HG03575 (cell line): ENCODE measurements at regions not wholly inside any gene's neighbourhood (a gene's known extent, or its start where the extent isn't known, plus 50 kb on each side); places are given as distances from the start of the nearest gene placed in this dataset.
"Not testable (repeated sequence)": the region's sequence is repeated elsewhere in the genome, so short reads cannot be mapped to it uniquely, and the experiment has no call there.

ENCODE experiments used
- ATAC-seq: cut with Tn5 transposase; IDR thresholded peaks from one replicate; pipeline ENCODE4 v1.9.1; 2021; ENCODE audit not compliant: unreplicated experiment, insufficient number of reproducible peaks, low FRiP score; ENCODE audit errors: extremely low read depth

DNA sequence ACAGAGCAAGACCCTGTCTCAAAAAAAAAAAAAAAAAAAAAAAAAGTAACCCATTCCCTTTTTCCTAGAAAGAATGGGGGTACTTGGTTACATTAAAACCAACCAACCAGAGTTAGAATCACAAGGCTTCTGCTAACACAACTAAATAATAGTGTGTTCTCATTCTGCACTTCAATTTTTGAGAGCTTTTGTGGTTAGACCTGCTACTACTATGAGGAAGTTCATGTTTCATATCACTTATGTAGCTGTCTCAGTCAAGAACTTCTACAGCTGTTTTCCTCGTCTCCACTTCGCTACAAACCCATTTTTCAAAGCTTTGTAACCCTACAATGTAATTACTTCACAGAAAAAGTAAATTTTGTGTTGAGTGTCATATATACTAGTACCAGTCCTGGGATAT is 58.3 kb downstream of the PDHA2 start:
- ATAC-seq, result peak; percentile 51

DNA sequence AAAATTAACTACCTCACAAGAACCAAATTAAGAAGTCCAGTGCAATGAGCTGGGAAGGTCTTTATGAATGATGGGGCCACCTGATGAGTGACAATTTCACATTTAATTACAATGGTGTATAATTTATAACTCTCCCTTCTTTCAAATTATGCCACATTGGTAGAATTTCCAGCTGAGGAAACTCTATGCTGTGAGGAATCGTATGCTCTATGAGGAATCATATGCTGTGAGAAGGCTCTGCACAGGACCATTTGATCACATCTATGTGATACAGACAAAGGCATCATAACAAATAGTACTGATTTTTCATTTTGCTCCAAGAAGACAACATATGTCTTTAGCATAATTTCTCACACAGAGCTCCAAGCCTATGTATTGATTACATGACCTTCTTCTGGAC is 69.3 kb downstream of the PDHA2 start:
- no peak for ATAC-seq

DNA sequence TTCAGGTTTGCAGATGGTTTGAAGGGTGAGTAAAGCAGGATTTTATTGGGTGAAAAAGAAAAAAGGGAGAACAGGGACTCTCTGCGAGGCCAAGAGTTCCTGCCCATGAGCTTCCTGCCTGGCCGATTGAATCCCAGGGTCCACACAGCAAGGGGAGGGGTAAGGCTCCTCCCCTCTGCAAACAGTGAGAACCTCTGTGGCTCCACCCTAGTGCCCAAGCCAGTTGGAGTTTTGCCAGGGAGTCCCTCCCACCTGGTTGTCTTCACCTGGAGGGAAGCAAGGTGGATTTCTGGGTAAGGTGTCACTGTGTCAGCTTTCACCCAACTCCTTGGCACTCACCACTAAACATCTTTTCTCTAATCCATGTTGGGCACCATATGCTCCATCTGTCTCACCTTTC is 70.9 kb downstream of the PDHA2 start:
- no peak for ATAC-seq

DNA sequence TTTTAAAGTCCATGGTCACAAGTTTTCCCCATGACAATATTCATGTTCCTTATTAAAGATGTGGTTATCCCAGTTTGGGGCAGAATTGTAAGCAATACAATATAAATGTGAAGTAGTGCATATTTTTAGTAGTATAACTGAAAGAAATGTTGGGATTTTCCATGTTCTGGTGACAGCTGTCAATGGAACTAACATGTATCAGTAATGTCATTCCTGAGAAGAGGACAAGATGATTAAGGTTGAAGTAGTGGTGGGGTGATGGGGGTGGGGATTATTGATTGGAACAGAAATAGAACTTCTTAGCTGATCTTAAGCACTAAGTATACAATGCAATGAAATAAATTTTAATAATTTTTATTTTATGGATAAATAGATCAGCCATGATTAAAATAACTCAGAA is 81.6 kb downstream of the PDHA2 start:
- no peak for ATAC-seq

DNA sequence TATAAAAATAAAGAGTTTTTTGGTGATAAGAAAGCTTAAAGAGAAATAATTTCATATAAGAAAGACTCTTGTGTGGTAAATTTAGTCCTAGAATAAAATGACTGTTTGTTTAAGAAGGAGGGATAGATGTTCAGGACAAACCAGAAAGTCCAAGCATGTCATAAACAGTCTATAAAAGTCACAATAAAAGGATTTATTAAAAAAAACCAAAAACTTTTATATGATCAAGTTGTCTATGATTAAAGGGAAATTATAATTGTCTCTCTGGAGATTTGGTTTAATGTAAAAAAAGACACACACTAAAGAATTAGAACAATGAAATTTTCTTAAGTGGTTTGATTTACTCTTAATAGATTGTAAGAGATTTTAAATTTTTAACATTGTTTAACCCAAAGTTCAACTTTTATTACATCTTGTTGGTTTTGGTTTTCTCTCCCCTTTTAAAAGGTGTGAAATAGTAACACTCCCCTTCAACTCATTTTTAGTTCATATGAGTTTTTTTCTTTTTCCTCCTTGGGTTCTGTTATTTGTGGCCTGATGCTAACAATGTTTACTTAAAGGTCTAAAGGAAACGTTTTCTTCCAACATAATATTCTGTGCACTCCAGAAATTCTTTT is 89.7 kb downstream of the PDHA2 start:
- ATAC-seq, result no peak

DNA sequence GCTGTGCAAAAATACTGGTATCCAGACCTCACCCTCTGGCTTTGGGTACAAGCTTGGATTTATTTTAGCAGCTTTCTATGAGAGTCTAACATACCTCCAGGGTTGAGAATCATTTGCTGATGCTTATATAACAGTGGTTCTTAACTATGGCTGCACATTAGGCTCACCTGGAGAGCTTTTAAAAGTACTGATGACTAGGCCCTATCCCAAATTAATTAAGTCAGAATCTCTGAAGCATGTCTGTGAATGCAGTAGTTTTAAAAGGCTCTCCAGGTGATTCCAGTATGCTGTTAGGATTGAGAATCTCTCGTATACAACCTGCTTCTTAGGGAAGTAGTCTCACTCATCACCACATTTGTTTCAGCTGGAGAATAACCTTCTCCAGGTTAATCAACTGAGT is 99.2 kb downstream of the PDHA2 start:
- no peak for ATAC-seq

DNA sequence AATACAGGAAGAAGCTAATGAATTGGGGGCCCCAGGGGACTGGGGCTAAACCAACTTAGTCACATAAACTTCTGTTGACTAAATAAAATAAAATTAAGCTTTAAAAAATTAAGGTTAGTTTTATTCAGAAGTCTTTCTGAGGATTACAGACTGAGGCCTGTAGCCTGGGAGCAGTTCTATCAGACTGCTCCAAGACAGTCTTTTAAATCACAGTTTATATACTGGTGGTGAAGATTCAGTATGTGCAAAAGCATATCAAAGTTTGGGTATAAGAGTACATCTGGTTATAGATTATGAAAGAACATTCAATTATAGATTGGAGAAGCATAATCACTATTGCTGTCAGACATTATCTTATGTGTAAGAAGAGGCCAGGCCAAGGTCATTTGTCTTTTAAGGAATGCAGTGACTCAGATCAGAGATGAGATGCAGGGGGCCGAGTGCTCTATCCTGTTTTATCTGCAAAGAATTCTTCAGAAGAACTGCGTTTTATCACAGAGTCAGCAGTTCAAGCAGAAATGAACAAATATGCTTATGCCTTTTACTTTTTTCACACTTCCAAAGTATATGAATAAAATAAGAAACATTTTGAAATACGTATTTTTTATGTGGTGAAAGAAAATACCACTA is 109.4 kb downstream of the PDHA2 start:
- no peak for ATAC-seq

DNA sequence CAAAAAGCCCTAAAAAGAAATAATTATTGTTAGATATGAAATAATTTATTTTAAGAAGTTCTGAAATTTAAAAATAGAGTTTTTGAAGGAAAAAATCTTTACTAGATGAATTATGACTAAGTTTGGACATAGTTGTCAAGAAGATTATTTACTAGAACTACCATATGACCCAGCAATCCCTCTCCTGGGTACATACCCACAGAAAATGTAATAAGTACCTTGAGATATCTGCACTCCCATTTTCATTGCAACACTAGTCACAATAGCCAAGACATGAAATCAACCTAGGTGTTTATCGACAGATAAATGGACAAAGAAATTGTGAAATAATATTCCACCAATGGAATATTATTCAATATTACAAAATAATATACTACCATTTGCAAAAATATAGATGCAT is 109.9 kb downstream of the PDHA2 start:
- no peak for ATAC-seq

DNA sequence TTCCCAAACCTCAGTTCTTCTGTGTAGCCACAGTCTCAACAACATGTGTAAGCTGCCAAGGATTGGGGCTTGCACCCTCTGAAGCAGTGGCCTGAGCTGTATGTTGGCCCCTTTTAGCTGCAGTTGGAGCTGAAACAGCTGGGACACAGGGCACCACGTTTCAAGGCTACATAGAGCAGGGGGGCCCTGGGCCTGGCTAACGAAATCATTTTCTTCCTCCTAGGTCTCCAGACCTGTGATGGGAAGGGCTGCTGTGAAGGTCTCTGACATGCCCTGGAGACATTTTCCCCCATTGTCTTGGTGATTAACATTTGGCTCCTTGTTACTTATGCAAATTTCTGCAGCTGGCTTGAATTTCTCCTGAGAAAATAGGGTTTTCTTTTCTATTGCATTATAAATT is 112.6 kb downstream of the PDHA2 start:
- ATAC-seq, result not testable (repeated sequence)

DNA sequence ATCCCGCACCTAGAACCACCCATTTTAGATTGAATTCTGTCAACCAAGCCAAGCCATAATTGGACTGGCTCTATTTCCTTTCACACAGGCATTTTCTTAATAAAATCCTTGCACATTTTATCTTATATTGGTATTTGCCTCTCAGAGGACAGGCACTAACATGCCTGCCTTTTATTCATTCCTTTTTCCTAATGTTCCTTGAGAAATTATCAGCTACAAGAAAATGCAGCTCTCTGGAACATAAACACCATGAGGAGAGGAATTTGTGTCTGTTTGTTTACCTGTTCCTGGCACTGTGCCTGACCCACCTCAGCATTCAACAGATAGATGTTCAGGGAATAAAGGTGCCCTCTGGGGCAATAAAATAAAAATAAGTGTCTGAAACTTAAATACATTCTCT is 116.2 kb downstream of the PDHA2 start:
- no peak for ATAC-seq

DNA sequence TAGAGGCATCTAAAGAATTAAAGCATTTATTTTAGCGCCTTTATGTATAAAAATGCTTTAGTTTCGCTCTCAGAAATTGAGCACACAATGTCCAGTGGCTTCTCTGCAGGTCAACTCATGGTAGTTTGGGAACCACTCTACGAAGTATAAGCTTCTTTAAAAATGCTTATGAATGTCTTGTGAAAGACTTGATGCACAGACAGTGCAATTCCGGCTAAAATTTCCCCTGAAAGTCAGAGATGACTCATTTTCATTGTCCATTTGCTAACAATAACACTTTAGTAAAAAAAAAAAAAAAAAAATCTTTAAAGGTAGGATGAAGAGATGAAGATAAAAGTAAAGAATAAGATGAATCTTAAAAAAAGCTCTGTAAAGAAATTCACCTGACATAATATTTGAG is 117.2 kb downstream of the PDHA2 start:
- no peak for ATAC-seq

DNA sequence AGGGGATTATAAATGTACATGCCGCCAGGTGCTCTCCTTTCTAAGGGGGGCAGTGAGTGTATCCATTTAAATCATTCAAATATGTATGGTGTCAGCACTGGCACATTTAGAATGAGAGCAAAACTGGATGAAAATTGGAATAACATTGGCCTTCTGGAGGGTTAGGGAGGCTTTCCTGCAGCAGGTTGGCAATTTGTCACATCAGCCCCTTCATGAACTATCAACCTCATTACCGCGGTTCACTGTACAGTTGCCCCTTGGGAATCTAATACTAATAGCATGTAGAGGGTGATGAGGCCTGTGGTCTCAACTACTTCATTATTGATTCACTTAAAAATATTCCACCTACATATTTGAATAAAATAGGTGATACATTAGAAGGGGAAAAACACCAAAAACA is 117.9 kb downstream of the PDHA2 start:
- ATAC-seq, result no peak

DNA sequence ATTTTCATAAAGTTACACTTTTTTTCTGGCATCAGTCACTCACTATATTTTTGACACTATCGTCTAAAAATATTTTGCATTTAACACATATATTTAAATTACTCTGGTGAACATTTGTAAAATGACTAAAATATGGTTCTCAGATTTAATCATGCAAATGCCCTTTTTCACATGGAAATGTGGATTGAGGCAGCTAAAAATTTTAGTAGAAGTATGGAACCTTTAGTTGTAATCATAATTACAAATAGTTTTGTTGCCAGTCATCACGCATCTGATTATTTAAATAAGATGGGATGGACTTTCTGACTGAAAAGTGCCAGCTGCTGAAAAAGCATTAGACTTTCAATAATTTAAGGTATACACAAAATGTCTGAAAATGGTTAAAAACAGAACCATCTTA is 119.3 kb downstream of the PDHA2 start:
- ATAC-seq, result no peak

DNA sequence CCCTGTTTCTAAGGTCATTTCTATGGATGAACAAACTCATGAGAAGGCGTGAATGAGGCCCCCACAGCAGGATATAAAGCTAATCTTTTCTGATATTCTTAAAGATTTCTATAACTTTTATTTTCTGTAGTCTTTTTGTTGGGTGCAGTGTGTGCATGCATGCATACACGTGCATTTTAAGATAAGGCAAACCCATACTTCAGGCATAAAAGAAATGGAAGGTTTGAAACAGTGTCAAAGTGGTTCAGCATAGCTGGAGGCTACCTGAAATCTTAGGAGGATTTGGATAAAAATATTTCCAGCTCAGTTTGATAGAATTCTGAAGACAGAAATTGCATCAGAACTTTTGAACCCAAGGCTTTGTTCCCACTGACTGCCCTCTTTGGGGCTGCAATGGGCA is 119.7 kb downstream of the PDHA2 start:
- no peak for ATAC-seq

DNA sequence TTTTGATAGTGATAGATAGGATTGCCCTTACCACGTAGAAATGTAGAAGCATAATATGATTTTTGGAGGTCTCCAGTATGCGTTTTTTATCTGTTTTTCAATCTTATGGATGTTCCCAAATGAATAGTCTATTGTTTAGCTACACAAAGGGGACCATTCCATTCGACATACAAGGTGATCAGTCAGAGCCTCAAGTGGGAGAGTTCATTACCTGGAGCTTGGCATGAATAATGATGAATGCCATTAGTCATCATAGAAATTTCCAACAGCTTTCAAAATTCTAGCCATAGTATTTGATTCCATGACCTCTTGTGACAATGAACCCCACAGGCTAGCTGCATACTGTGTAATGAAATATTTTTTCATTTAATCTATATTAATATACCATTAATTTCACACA is 123.6 kb downstream of the PDHA2 start:
- no peak for ATAC-seq

DNA sequence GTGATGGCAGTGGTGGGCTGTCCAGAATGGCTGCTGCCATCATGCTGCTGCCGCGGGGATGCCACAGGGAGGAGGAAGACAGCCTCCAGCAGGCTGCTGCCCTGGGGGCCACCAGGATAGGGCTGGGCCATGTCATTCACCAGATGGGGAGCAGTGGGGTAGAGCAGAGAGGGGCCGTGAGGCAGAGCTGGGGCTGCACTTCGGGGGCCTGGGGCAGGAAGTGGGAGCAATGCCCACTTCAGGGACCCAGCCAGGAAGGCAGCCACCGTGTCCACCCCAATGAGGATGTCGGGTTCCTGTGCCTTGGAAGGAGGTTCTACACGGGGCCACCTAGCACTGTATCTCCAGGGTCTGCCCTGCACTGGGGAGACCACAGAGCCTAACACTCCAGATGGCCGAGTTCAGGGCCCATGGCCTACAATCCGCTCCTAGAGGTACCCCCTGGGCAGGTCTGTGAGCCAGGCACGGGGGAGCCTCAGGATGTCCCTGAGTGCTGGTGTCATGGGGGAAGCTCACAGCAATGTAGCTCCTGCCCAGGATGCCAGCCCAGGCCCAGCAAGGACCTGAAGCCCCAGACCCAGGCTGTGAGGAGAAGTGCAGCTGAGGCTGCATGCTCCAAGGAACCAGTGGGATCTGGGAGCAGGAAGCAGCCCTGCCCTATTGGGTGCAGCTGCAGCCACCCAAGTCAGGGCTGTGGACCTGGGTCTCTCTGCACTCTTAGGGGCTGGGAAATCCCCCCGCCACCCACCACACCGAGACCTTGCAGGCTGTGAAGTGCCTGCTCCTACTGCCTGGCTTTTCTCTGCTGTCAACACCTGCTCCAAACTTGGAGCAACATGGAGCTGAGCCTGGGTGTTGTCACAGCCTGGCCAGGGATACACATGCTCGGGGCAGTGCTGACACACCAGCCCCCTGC is 140.3 kb downstream of the PDHA2 start:
- ATAC-seq, result no peak

DNA sequence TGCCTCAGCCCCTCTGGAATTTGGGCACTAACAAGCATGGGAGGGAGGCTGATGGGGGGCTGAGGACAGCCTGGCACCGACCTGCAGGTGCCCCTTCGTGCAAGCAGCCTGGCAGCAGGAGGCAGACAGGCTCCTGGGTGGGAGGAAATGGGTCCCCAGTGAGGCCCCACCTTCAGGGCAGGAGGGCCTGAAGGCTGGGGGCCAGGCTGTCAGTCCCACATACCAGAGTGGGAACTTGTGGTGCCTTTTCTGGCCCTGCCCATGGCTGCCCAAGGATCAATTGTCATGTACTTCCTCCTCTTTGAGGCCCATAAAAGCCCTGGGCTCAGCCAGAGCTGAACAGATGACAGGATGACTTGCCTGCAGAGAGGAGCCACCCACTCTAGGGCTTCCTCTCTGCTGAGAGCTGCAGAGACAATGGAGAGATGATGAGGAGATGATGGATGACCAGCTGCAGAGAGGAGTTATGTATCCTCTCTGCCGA is 141.0 kb downstream of the PDHA2 start:
- ATAC-seq, result no peak

DNA sequence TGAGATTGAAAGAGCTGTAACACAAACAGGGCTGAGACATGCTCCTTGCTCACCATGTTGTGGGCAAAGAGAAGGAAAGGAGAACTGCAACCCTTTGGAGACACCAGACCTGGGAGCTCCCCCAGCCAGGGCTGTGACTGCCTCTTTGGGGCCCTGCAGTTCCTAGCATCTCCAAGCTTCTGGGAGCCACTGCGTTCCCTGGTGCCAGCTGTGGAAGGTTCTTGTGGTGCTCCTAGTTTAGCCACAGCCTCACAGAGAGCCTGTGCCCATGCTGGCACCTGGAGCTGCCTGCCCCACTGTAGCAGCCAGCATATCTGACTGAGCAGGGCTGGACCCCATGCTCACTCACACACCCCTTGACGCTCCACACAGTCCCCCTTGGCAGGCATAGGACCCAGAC is 141.7 kb downstream of the PDHA2 start:
- no peak for ATAC-seq

DNA sequence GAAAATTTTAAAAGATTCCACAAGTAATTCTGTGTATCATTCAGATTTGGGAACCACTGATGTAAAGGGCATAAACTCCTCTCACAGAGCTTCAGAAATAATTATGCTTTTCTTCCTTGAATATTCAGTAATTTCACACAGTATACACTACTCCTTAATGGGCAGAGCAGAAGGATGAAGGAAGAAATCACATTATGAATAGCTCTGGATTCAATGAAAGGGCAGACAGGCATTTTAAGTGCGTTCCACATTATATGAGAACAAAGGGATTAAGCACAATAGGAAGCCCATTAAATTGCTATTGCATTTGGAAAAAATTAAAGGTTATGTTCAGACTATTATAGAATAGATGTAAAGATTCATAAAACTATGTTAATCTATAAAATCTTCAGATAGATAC is 142.6 kb downstream of the PDHA2 start:
- ATAC-seq, result no peak

DNA sequence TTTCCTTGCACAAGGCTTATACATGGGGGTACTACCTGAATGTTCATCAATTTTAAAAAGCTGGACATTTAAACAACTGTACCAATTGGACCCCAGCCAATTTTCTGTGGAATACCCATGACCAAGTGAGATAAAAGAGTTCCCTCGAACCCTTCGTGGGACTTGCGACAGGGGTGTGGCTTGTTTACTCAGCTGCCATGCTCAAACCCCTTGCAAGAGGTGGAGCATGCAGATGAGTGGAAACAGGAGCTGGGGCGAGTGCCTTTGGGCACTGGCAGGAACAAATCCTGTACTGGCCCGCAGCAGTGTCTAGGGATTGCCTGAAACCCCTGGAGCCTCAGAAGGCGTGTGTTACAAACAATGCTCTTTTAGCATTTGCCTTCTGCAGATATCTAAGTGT is 144.2 kb downstream of the PDHA2 start:
- ATAC-seq, result no peak
